ENCODE measurements at regions not wholly inside any gene's neighbourhood (a gene's known extent, or its start where the extent isn't known, plus 50 kb on each side); places are given as distances from the start of the nearest gene placed in this dataset.

DNA sequence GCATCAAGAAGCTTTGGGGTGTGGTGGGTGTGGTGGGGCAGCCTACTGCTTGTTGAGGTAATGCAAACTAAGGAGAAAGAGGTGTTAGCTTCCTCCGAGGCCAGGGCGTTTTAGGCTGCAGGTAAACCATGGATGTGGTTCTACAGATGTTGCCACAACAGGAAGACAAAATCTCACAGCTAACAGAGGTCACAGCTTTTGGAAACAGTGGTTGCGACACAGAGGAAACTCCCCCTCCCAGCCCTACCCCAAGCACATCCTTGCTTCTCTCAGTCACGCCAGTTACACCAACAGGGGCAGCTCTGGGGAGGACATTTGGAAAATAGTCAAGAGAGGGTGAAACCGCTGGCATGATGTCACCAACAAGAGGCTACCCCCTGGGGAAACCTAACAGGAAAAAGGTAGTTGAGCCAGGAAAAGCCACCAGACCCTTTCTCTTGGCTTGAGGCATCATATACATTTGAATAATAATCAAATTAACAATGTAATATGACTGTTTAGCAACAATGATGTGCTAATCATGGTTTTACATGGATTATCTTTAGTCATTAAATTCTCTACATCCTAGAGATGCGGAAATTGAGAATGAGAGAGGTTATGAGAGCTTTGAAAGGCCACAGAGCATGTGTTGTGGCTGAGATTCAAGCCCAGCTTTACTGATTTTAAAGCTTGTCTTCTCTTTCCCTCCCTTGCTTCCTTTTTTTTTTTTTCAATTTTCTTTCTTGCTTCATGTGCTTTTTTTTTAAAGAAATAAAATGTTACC is 82.2 kb upstream of the IL12B start:
- Mint-ChIP-seq H3K36me3 (ENCODE audit: low read depth, unreplicated experiment) (no peaks in the 10 kb centered on the region), H3K4me3 (ENCODE audit: unreplicated experiment) (no peak overlapping the region), H3K9me3 (ENCODE audit: unreplicated experiment) (no peaks in the 10 kb centered on the region), H3K27ac (ENCODE audit: unreplicated experiment) (no peak overlapping the region), H3K27me3 (ENCODE audit: unreplicated experiment) (peaks cover 2% of the 10 kb centered on the region), H3K4me1 (ENCODE audit: unreplicated experiment) (peaks cover 7% of the 10 kb centered on the region)
- TF ChIP-seq, protein P1, sequence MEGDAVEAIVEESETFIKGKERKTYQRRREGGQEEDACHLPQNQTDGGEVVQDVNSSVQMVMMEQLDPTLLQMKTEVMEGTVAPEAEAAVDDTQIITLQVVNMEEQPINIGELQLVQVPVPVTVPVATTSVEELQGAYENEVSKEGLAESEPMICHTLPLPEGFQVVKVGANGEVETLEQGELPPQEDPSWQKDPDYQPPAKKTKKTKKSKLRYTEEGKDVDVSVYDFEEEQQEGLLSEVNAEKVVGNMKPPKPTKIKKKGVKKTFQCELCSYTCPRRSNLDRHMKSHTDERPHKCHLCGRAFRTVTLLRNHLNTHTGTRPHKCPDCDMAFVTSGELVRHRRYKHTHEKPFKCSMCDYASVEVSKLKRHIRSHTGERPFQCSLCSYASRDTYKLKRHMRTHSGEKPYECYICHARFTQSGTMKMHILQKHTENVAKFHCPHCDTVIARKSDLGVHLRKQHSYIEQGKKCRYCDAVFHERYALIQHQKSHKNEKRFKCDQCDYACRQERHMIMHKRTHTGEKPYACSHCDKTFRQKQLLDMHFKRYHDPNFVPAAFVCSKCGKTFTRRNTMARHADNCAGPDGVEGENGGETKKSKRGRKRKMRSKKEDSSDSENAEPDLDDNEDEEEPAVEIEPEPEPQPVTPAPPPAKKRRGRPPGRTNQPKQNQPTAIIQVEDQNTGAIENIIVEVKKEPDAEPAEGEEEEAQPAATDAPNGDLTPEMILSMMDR (IDR thresholded peaks at IDR 0.05; ENCODE audit: unreplicated experiment), result no peak
- no peak for DNase-seq (ENCODE audit: low spot score)

DNA sequence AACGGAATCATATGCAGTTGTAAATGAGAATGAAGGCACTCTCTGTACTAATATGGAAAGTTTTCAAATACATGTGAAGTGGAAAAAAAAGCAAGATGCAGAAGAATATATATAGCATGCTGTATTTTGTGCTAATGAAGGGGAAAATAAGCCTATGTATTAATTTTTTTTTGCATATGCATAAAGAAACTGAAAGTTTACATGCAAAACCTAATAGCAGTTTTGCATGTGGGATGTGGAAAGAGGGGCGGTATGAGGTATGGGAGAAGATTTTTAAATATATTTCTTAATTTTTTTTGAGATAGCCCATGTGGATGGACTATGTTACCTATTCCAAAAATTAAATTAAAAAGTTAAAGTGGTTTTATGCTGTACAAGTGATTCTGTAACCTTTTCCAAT is 83.7 kb upstream of the IL12B start:
- H3K27ac Mint-ChIP-seq (ENCODE audit: unreplicated experiment), result no peak overlapping the region

DNA sequence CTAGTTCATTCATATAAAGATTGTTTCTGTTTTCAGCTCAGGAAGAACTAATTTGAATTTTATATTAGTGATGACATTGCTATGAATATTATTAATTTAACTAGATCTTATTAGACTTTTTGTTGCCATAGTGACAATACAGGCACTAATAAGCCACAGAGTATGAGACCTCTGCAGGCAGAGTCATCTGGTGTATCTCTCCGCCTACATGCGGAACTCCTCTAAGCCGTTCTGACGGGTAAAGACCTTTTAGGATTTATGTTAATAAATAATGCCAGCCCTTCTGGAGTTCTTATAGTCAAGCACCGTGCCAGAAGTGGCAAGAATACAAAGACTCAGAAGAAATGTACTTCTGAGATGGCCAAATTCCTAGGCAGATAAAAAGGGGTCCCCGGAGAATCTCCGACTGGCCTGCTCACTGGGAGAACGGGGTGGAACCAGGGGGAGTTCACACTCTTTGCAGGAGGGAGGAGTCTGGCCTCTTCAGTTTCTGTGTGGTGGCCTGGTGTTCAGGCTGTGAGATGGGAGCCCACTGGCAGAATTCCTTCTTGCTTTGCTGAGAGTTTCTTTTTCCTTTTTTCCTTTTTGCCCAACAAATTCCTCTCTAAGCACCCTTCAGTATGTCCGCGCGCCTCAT is 85.1 kb upstream of the IL12B start:
- Mint-ChIP-seq H3K4me1 (ENCODE audit: unreplicated experiment) (peaks cover 7% of the 10 kb centered on the region), H3K36me3 (ENCODE audit: low read depth, unreplicated experiment) (no peaks in the 10 kb centered on the region), H3K27ac (ENCODE audit: unreplicated experiment) (no peak overlapping the region), H3K4me3 (ENCODE audit: unreplicated experiment) (no peak overlapping the region), H3K9me3 (ENCODE audit: unreplicated experiment) (no peaks in the 10 kb centered on the region), H3K27me3 (ENCODE audit: unreplicated experiment) (no peaks in the 10 kb centered on the region)
- no peak for DNase-seq (ENCODE audit: low spot score)
- TF ChIP-seq, protein P1 (IDR thresholded peaks at IDR 0.05; ENCODE audit: unreplicated experiment), result no peak

More for the DNA sequence above, 83.7 kb upstream of the IL12B start:
- H3K4me3 Mint-ChIP-seq (ENCODE audit: unreplicated experiment), result no peak overlapping the region
- no peaks in the 10 kb centered on the region for H3K27me3 Mint-ChIP-seq (ENCODE audit: unreplicated experiment)
- H3K36me3 Mint-ChIP-seq (ENCODE audit: low read depth, unreplicated experiment), result no peaks in the 10 kb centered on the region
- H3K4me1 Mint-ChIP-seq (ENCODE audit: unreplicated experiment), result peaks cover 7% of the 10 kb centered on the region
- no peaks in the 10 kb centered on the region for H3K9me3 Mint-ChIP-seq (ENCODE audit: unreplicated experiment)
- no peak for DNase-seq (ENCODE audit: low spot score)
- TF ChIP-seq, protein P1 (IDR thresholded peaks at IDR 0.05; ENCODE audit: unreplicated experiment), result no peak

DNA sequence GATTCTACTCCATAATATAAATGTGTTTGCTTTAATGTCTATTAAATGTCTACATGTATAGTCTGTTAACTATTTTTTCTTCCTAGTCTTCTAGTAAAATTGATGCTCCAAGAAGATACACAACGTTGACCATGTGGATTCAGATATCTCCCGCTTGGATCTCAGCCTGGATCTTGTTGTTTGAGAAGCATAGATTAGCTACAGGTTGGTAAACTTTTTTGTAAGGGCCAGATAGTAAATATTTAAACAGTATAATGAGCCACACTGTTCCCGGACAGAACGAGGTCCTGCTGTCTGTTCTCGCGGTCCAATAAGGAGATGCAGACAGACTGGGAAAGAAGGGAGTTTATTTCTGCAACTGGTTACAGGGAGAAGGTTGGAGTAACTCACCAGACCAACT is 86.2 kb upstream of the IL12B start:
- no peaks in the 10 kb centered on the region for H3K36me3 Mint-ChIP-seq (ENCODE audit: low read depth, unreplicated experiment)
- H3K27ac Mint-ChIP-seq (ENCODE audit: unreplicated experiment), result no peak overlapping the region
- no peak overlapping the region for H3K4me3 Mint-ChIP-seq (ENCODE audit: unreplicated experiment)
- H3K4me1 Mint-ChIP-seq (ENCODE audit: unreplicated experiment), result peaks cover 7% of the 10 kb centered on the region
- H3K9me3 Mint-ChIP-seq (ENCODE audit: unreplicated experiment), result no peaks in the 10 kb centered on the region
- TF ChIP-seq, protein P1 (IDR thresholded peaks at IDR 0.05; ENCODE audit: unreplicated experiment), result no peak
- no peak for DNase-seq (ENCODE audit: low spot score)
- H3K27me3 Mint-ChIP-seq (ENCODE audit: unreplicated experiment), result no peaks in the 10 kb centered on the region

DNA sequence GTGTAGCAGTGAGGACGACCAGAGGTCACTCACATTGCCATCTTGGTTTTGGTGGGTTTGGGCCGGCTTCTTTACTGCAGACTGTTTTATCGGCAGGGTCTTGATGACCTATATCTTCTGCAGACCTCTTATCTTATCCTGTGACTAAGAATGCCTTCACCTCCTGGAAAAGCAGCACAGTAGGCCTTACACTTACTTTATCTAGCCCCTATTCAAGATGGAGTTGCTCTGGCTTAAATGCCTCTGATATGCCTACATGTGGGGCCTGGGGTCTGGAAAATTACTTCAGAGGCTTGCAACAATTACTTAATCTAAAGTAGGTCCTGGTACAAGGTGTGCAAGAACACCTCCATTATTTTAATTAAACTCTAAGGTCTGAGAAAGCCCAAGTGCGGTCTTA is 86.9 kb upstream of the IL12B start:
- Mint-ChIP-seq H3K36me3 (ENCODE audit: low read depth, unreplicated experiment) (no peaks in the 10 kb centered on the region), H3K27ac (ENCODE audit: unreplicated experiment) (no peak overlapping the region), H3K9me3 (ENCODE audit: unreplicated experiment) (no peaks in the 10 kb centered on the region), H3K4me3 (ENCODE audit: unreplicated experiment) (no peak overlapping the region), H3K27me3 (ENCODE audit: unreplicated experiment) (no peaks in the 10 kb centered on the region), H3K4me1 (ENCODE audit: unreplicated experiment) (peaks cover 5% of the 10 kb centered on the region)
- no peak for DNase-seq (ENCODE audit: low spot score)
- TF ChIP-seq, protein P1 (IDR thresholded peaks at IDR 0.05; ENCODE audit: unreplicated experiment), result no peak
